ENCODE measurements at regions not wholly inside any gene's neighbourhood (a gene's known extent, or its start where the extent isn't known, plus 50 kb on each side); places are given as distances from the start of the nearest gene placed in this dataset.

- TF ChIP-seq POLR2A (IDR thresholded peaks at IDR 0.05; ENCODE audit: low read depth, low read length) (no peak), POLR2AphosphoS5 (IDR thresholded peaks at IDR 0.05; ENCODE audit: low read depth, low read length) (no peak), TAF1 (IDR thresholded peaks at IDR 0.05; ENCODE audit: low read depth, low read length) (no peak)
Measured at GRCh38 chr10:123581656-123582055, 84.5 kb upstream of the GPR26 start.
